GM23248 (cell line): ENCODE measurements at regions not wholly inside any gene's neighbourhood (a gene's known extent, or its start where the extent isn't known, plus 50 kb on each side); places are given as distances from the start of the nearest gene placed in this dataset.

Source experiments
- EZH2 ChIP-seq: fragments of 200-600 bp; sonication (generic); IDR thresholded peaks from 2 replicates; pipeline ENCODE4 v1.6.1; 2018; ENCODE audit warnings: antibody characterized with exemption, mild to moderate bottlenecking; ENCODE audit not compliant: insufficient read depth, poor library complexity, severe bottlenecking
- EZH2phosphoT487 ChIP-seq: fragments of 200-600 bp; sonication (generic); IDR thresholded peaks from 2 replicates; pipeline ENCODE4 v1.6.1; 2018; ENCODE audit warnings: antibody characterized with exemption, moderate library complexity, mild to moderate bottlenecking, low read depth; ENCODE audit not compliant: insufficient read depth

DNA sequence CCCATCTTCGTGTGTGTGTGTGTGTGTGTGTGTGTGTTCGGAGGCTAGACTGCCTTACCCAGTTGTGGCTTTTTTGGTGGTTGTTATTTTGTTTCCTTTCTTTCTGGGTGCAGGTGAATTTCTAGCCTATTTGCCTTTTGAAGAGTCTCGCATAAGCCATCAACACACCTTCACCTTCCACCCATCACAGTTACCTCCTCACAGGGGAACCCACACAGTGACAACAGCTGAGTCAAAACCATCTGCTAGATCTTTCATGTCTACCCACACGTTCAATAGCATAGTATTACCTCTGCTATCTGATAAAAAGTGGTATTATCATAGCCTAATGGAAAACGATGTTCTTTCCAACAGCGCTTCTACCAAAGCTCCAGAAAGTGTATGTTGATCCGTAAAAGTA, 303.2 kb upstream of the TMTC4 start:
- TF ChIP-seq EZH2 (no peak), EZH2phosphoT487 (no peak)
